Heart left ventricle (tissue), 16 donors: ENCODE measurements at regions not wholly inside any gene's neighbourhood (a gene's known extent, or its start where the extent isn't known, plus 50 kb on each side); places are given as distances from the start of the nearest gene placed in this dataset.

ENCODE experiments used
- ATAC-seq, 4 donors: fragments of 200-7000 bp; cut with Tn5 transposase; one replicate each; pipeline ENCODE4 v1.9.1; 2020 to 2022; ENCODE audit warnings: moderate library complexity in 4 of 4, mild to moderate bottlenecking in 3 of 4, moderate number of reproducible peaks in 1 of 4
- DNase-seq, 5 donors: peaks; one replicate each; pipeline ENCODE4 v3.0.0-alpha.2; 2020
- H3K27ac ChIP-seq, 12 donors: fragments of 200-600 bp; sonication (generic) in 4 of 12; one replicate each; pipeline versions ENCODE4 v1.5.0 to v1.8.0; 2016 to 2022; ENCODE audit warnings: mild to moderate bottlenecking in 2 of 12
- H3K27me3 ChIP-seq, 9 donors: fragments of 200-600 bp; sonication (generic) in 2 of 9; one replicate each; pipeline versions ENCODE4 v1.5.1 to v1.8.0; 2016 to 2022; ENCODE audit warnings: mild to moderate bottlenecking in 3 of 9
- H3K36me3 ChIP-seq, 9 donors: fragments of 200-600 bp; sonication (generic) in 2 of 9; one replicate each; pipeline versions ENCODE4 v1.5.0 to v1.8.0; 2018 to 2022; ENCODE audit warnings: mild to moderate bottlenecking in 2 of 9
- H3K4me1 ChIP-seq, 12 donors: fragments of 200-600 bp; sonication (generic) in 4 of 12; one replicate each; pipeline versions ENCODE4 v1.5.0 to v1.8.0; 2016 to 2022; ENCODE audit warnings: mild to moderate bottlenecking in 3 of 12
- H3K4me3 ChIP-seq, 12 donors: fragments of 200-600 bp; sonication (generic) in 4 of 12; one replicate each; pipeline versions ENCODE4 v1.5.0 to v1.8.0; 2017 to 2022; ENCODE audit warnings: mild to moderate bottlenecking in 9 of 12, moderate library complexity in 4 of 12
- H3K9me3 ChIP-seq, 12 donors: fragments of 200-600 bp; sonication (generic) in 4 of 12; one replicate each; pipeline versions ENCODE4 v1.5.0 to v1.8.0; 2016 to 2022; ENCODE audit warnings: mild to moderate bottlenecking in 1 of 12
- CTCF ChIP-seq, 12 donors: fragments of 200-600 bp; sonication (generic) in 4 of 12; IDR thresholded peaks; one replicate each; pipeline versions ENCODE4 v1.5.0 to v1.8.0; 2018 to 2022; ENCODE audit warnings: antibody characterized with exemption in 12 of 12, mild to moderate bottlenecking in 5 of 12
- POLR2A ChIP-seq, 2 donors: fragments of 450-650 bp; IDR thresholded peaks; one replicate each; pipeline ENCODE4 v1.6.1; 2017; ENCODE audit warnings: antibody characterized with exemption in 2 of 2, mild to moderate bottlenecking in 2 of 2, moderate library complexity in 2 of 2
- WGBS, 4 donors: extraction: QIAGEN DNeasy Blood & Tissue Kit in 2 of 4; methylation state at CpG; one replicate each; pipeline versions ENCODE4 v1.1.5 to v1.1.7; 2013 to 2018; 5-methylcytosine and 5-hydroxymethylcytosine counted together
- intact Hi-C, 10 donors: fragments of 100-400 bp; cut with DNase I; formaldehyde crosslinking; loops; one replicate each; pipeline versions ENCODE4 v1.11.1 to v1.14.2; 2022
- donor health status: ischemic (EF 13 %, LVEDD 7.1; RV severe dilation, severe dysfunction).
- donor health status: healthy with polysubstance abuse.
- donor health status: DM: no; HTN: yes; CAD: no.
- donor health status: DM: no; HTN: no; CAD: no.
- donor health status: ischemic (EF 25% LVEDD 6.9; RV normal size, moderate dysfunction).
- donor health status: ischemic (EF 25% LVEDD 5.7; RV mildly dilated, moderate dysfunction).
- donor health status: healthy.
- donor health status: DM: yes; HTN: yes; CAD: no.
- donor health status: ischemic (EF 35%, LVEDD 5.7; RV mildly dilated, moderate dysfunction).
- donor health status: nonischemic (EF 11% LVEDD 7.7; RV severe dilation, severe dysfunction).
- donor health status: DM: yes; HTN: yes; CAD: no.
- donor health status: PGD.
- donor health status: ischemic (EF 29% LVEDD 5.4; RV normal size, mild dysfunction).
- donor health status: nonischemic (EF 23%, LVEDD 6.1; RV moderate dilation, normal function).

- ATAC-seq = peak in 1 of 4 donors; percentile 61
- no peak overlapping the region for H3K4me3 ChIP-seq
- DNase-seq = no peak
- H3K27me3 ChIP-seq = no peaks in the 10 kb centered on the region
- H3K4me1 ChIP-seq = peaks cover 0 to 13% (median 0%) of the 10 kb centered on the region in 12 donors
- no peaks in the 10 kb centered on the region for H3K36me3 ChIP-seq
- no peaks in the 10 kb centered on the region for H3K9me3 ChIP-seq
- intact Hi-C loops = no loop called here
- 45 to 55% (median 52%) methylated on average over 1 of the region's 1 CpG for WGBS, 4 donors
- no peak for TF ChIP-seq CTCF (IDR thresholded peaks at IDR 0.05)
- no peak for TF ChIP-seq POLR2A (IDR thresholded peaks at IDR 0.05)
- H3K27ac ChIP-seq = peak overlapping the region in 1 of 12 donors; percentile 48
Observed at GRCh38 chr5:100746730-100747129, 156.4 kb downstream of the ST8SIA4 start.

GRCh38 chr5:100749771-100750284 is 153.3 kb downstream of the ST8SIA4 start:
- no peak for DNase-seq
- TF ChIP-seq CTCF (IDR thresholded peaks at IDR 0.05) (no peak), POLR2A (IDR thresholded peaks at IDR 0.05) (no peak)
- WGBS, 4 donors = 69 to 73% (median 71%) methylated on average over 8 of the region's 8 CpGs

GRCh38 chr5:100755435-100755834 is 147.6 kb downstream of the ST8SIA4 start:
- no peak for ATAC-seq
- 76 to 84% (median 81%) methylated on average over 2 of the region's 2 CpGs for WGBS, 4 donors
- no peak for DNase-seq
- Histone ChIP-seq H3K27ac (no peak overlapping the region), H3K4me1 (no peaks in the 10 kb centered on the region), H3K27me3 (no peaks in the 10 kb centered on the region), H3K9me3 (no peaks in the 10 kb centered on the region), H3K36me3 (no peaks in the 10 kb centered on the region), H3K4me3 (no peak overlapping the region)
- intact Hi-C loops = no loop called here
- TF ChIP-seq CTCF (IDR thresholded peaks at IDR 0.05) (no peak), POLR2A (IDR thresholded peaks at IDR 0.05) (no peak)

More at GRCh38 chr5:100749771-100750284, 153.3 kb downstream of the ST8SIA4 start:
- no peak for ATAC-seq
- no peak overlapping the region for H3K27ac ChIP-seq
- intact Hi-C loops = no loop called here
- no peaks in the 10 kb centered on the region for H3K9me3 ChIP-seq
- H3K4me3 ChIP-seq = no peak overlapping the region
- H3K36me3 ChIP-seq = no peaks in the 10 kb centered on the region
- H3K4me1 ChIP-seq = peaks cover 0 to 13% (median 0%) of the 10 kb centered on the region in 12 donors
- no peaks in the 10 kb centered on the region for H3K27me3 ChIP-seq
